ENCODE measurements at regions not wholly inside any gene's neighbourhood (a gene's known extent, or its start where the extent isn't known, plus 50 kb on each side); places are given as distances from the start of the nearest gene placed in this dataset.

GRCh38 chr15:66848116-66848515 is 146.1 kb downstream of the SMAD6 start:
- no peak for DNase-seq (ENCODE audit: low read depth in 1 of 2, low spot score in 1 of 2)

- no peak for DNase-seq (ENCODE audit: low read depth in 1 of 2, low spot score in 1 of 2)
These were observed 146.8 kb downstream of the SMAD6 start for GRCh38 chr15:66848686-66849392.

GRCh38 chr15:66849393-66849745 is 147.3 kb downstream of the SMAD6 start:
- DNase-seq (ENCODE audit: low read depth in 1 of 2, low spot score in 1 of 2): no peak

GRCh38 chr15:66849746-66850077 is 147.7 kb downstream of the SMAD6 start:
- no peak for DNase-seq (ENCODE audit: low read depth in 1 of 2, low spot score in 1 of 2)

- no peak for DNase-seq (ENCODE audit: low read depth in 1 of 2, low spot score in 1 of 2)
These were observed 148.3 kb downstream of the SMAD6 start for GRCh38 chr15:66850078-66850991.

GRCh38 chr15:66850996-66851310 is 148.9 kb downstream of the SMAD6 start:
- DNase-seq (ENCODE audit: low read depth in 1 of 2, low spot score in 1 of 2): no peak

GRCh38 chr15:66851311-66852063 is 149.5 kb downstream of the SMAD6 start:
- peak; percentile 53 to 56 for DNase-seq (ENCODE audit: low read depth in 1 of 2, low spot score in 1 of 2)

GRCh38 chr15:66852064-66852905 is 150.2 kb downstream of the SMAD6 start:
- no peak for DNase-seq (ENCODE audit: low read depth in 1 of 2, low spot score in 1 of 2)

- DNase-seq (ENCODE audit: low read depth in 1 of 2, low spot score in 1 of 2): no peak
These were observed 152.3 kb downstream of the SMAD6 start for GRCh38 chr15:66854012-66854965.

GRCh38 chr15:66855041-66855440 is 153.0 kb downstream of the SMAD6 start:
- no peak for DNase-seq (ENCODE audit: low read depth in 1 of 2, low spot score in 1 of 2)

- DNase-seq (ENCODE audit: low read depth in 1 of 2, low spot score in 1 of 2): no peak
These were observed 155.7 kb downstream of the SMAD6 start for GRCh38 chr15:66857694-66858093.

- DNase-seq (ENCODE audit: low read depth in 1 of 2, low spot score in 1 of 2): no peak
These were observed 156.6 kb downstream of the SMAD6 start for GRCh38 chr15:66858423-66859207.

- DNase-seq (ENCODE audit: low read depth in 1 of 2, low spot score in 1 of 2): no peak
These were observed 157.7 kb downstream of the SMAD6 start for GRCh38 chr15:66859688-66860253.

- DNase-seq (ENCODE audit: low read depth in 1 of 2, low spot score in 1 of 2): no peak
These were observed 158.8 kb downstream of the SMAD6 start for GRCh38 chr15:66860844-66861243.

GRCh38 chr15:66862111-66862939 is 160.3 kb downstream of the SMAD6 start:
- DNase-seq (ENCODE audit: low read depth in 1 of 2, low spot score in 1 of 2): no peak

- DNase-seq (ENCODE audit: low read depth in 1 of 2, low spot score in 1 of 2): peak; percentile 55 to 57
These were observed 160.9 kb downstream of the SMAD6 start for GRCh38 chr15:66862940-66863335.

- no peak for DNase-seq (ENCODE audit: low read depth in 1 of 2, low spot score in 1 of 2)
These were observed 161.5 kb downstream of the SMAD6 start for GRCh38 chr15:66863390-66864085.
